Prostate gland (tissue), 2 donors: ENCODE measurements at regions not wholly inside any gene's neighbourhood (a gene's known extent, or its start where the extent isn't known, plus 50 kb on each side); places are given as distances from the start of the nearest gene placed in this dataset.

Experiments used
- DNase-seq: peaks from one replicate; pipeline ENCODE4 v3.0.0-alpha.2; 2019; ENCODE audit warnings: low spot score
- H3K27ac ChIP-seq, 2 donors: fragments of 200-600 bp; sonication (generic); 2 replicates each; pipeline ENCODE4 v1.5.1; 2017 to 2019
- H3K27me3 ChIP-seq: fragments of 200-600 bp; sonication (generic); replicated peaks from 2 replicates; pipeline ENCODE4 v1.5.1; 2019; ENCODE audit not compliant: insufficient read depth
- H3K36me3 ChIP-seq, 2 donors: fragments of 200-600 bp; sonication (generic); 1 replicate in 1 of 2; 2 replicates in 1 of 2; pipeline versions ENCODE4 v1.5.1 to v1.8.1; 2017 to 2019
- H3K4me1 ChIP-seq: fragments of 200-600 bp; sonication (generic); replicated peaks from 2 replicates; pipeline ENCODE4 v1.5.1; 2019
- H3K4me3 ChIP-seq, 2 donors: fragments of 200-600 bp; sonication (generic); 2 replicates each; pipeline ENCODE4 v1.5.1; 2017 to 2019
- H3K9me3 ChIP-seq: fragments of 200-600 bp; sonication (generic); 2 replicates; pipeline ENCODE4 v1.5.1; 2017
- POLR2A ChIP-seq: fragments of 450-650 bp; IDR thresholded peaks from one replicate; pipeline ENCODE4 v1.6.1; 2016; ENCODE audit warnings: antibody characterized with exemption, mild to moderate bottlenecking
- POLR2AphosphoS5 ChIP-seq: sonication (generic); formaldehyde crosslinking; IDR thresholded peaks from one replicate; pipeline ENCODE4 v1.6.1; 2017; ENCODE audit warnings: antibody characterized with exemption
- WGBS: methylation state at CpG from one replicate; pipeline ENCODE4 v1.1.5; 2018; 5-methylcytosine and 5-hydroxymethylcytosine counted together
- intact Hi-C: fragments of 100-400 bp; cut with DNase I; formaldehyde crosslinking; loops from one replicate; pipeline ENCODE4 v1.14.2; 2022
- TF ChIP-seq, protein P1 (sequence below), 4 experiments: fragments of 200-600 bp in 2 of 4; fragments of 450-650 bp in 2 of 4; sonication (generic) in 2 of 4; IDR thresholded peaks; 1 replicate in 3 of 4; 2 replicates in 1 of 4; pipeline ENCODE4 v1.5.1; 2016 to 2019; ENCODE audit warnings: antibody characterized with exemption in 4 of 4, mild to moderate bottlenecking in 2 of 4, moderate library complexity in 2 of 4

GRCh38 chr6:961407-961960 lies 268.5 kb upstream of the EXOC2 start:
- Histone ChIP-seq H3K27ac (no peak overlapping the region), H3K36me3 (no peaks in the 10 kb centered on the region), H3K4me3 (no peak overlapping the region), H3K9me3 (no peaks in the 10 kb centered on the region), H3K4me1 (no peaks in the 10 kb centered on the region), H3K27me3 (no peaks in the 10 kb centered on the region)
- DNase-seq = peak; percentile 47
- WGBS = 58% methylated on average over 10 of the region's 10 CpGs
- intact Hi-C loops = no loop called here
- peak; percentile 17 for TF ChIP-seq POLR2AphosphoS5
- TF ChIP-seq, protein P1, sequence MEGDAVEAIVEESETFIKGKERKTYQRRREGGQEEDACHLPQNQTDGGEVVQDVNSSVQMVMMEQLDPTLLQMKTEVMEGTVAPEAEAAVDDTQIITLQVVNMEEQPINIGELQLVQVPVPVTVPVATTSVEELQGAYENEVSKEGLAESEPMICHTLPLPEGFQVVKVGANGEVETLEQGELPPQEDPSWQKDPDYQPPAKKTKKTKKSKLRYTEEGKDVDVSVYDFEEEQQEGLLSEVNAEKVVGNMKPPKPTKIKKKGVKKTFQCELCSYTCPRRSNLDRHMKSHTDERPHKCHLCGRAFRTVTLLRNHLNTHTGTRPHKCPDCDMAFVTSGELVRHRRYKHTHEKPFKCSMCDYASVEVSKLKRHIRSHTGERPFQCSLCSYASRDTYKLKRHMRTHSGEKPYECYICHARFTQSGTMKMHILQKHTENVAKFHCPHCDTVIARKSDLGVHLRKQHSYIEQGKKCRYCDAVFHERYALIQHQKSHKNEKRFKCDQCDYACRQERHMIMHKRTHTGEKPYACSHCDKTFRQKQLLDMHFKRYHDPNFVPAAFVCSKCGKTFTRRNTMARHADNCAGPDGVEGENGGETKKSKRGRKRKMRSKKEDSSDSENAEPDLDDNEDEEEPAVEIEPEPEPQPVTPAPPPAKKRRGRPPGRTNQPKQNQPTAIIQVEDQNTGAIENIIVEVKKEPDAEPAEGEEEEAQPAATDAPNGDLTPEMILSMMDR (IDR thresholded peaks at IDR 0.05) = no peak

DNA sequence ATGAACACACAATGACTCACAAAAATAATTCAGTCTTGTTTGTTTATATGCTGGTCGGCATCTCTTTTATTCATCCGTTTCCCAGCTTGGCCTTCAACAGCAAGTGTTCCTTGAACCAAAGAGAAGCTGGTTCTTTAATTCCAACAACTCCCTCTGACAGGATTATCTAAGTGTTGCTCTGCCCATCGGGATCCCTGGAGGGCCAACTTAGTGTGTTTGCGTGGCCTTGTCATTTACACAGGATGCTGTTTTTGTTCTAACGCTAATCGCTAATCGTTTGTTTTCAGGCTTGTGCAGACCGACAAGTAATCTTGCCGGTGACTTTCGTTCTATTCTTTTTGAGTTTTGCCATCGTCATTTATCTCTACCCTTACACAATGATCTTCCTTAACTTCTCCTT lies 267.4 kb upstream of the EXOC2 start:
- DNase-seq = no peak
- Histone ChIP-seq H3K36me3 (no peaks in the 10 kb centered on the region), H3K4me3 (no peak overlapping the region), H3K27me3 (no peaks in the 10 kb centered on the region), H3K4me1 (no peaks in the 10 kb centered on the region), H3K9me3 (no peaks in the 10 kb centered on the region), H3K27ac (no peak overlapping the region)
- WGBS = 85% methylated on average over 11 of the region's 11 CpGs
- intact Hi-C loops = no loop called here
- TF ChIP-seq, protein P1 (IDR thresholded peaks at IDR 0.05) = no peak
- no peak for TF ChIP-seq POLR2A

DNA sequence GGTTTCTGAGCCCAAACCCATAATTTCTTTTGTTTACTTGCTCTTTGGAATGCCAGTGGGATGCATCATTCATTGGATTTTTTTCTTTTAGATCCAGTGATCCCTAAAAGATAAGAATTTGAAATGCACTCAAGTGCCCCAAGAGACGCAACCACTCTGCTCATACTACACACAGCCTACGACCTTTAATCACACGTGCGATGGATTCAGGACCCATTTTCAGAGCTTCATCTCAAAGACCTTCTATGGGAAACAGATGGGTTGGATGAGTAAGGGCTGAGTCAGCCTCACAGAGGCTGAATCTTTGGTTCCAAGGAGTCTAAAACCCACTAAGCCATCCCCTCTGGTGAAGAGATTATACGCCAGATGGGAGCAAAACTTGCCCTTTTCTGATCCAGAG lies 265.5 kb upstream of the EXOC2 start:
- Histone ChIP-seq H3K4me1 (no peaks in the 10 kb centered on the region), H3K4me3 (no peak overlapping the region), H3K27me3 (no peaks in the 10 kb centered on the region), H3K27ac (no peak overlapping the region), H3K9me3 (no peaks in the 10 kb centered on the region), H3K36me3 (no peaks in the 10 kb centered on the region)
- intact Hi-C loops = no loop called here
- no peak for TF ChIP-seq POLR2AphosphoS5
- TF ChIP-seq, protein P1 (IDR thresholded peaks at IDR 0.05) = no peak
- no peak for TF ChIP-seq POLR2A
- WGBS = 77% methylated on average over 5 of the region's 5 CpGs
- DNase-seq = no peak

DNA sequence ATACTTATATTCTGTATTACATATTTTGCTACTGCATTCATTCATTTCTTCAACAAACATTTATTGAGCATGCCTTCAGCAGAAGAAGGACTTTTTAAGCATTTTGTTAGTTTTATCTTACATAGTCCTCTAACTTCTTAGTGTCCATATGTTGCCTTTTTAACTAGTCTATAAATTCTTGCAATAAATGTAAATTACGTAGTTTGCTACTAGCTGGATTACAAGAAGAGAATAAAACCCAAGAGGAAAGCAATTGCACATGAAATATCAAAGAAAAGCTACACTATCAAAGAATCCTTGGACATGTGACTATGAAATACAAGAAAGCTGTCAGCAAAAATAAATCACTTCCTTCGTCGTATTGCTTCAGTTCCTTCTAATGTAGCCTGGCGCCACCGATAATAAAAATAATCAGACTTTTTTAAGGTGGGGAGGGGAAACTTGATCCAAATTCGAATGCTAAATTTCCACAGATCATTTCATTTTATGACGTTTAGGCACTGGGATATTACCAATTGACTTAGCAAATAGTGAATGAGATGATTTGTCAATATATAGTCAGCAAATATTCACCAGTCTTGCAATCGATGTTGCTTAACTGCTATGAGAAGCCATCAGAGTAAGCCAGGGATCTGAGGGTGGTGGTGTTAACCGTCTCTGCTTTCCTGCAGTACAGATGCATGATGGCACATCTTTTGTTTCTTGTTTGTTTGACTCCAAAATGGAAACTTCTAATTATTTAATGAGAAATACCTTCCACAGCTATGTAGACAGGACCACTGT lies 258.7 kb upstream of the EXOC2 start:
- Histone ChIP-seq H3K4me3 (no peak overlapping the region), H3K9me3 (no peaks in the 10 kb centered on the region), H3K27me3 (no peaks in the 10 kb centered on the region), H3K27ac (no peak overlapping the region), H3K4me1 (no peaks in the 10 kb centered on the region), H3K36me3 (no peaks in the 10 kb centered on the region)
- WGBS = 69% methylated on average over 9 of the region's 9 CpGs
- no peak for DNase-seq
- intact Hi-C loops = no loop called here
- TF ChIP-seq, protein P1 (IDR thresholded peaks at IDR 0.05) = no peak
- TF ChIP-seq POLR2AphosphoS5 (no peak), POLR2A (no peak)
